ENCODE measurements at regions not wholly inside any gene's neighbourhood (a gene's known extent, or its start where the extent isn't known, plus 50 kb on each side); places are given as distances from the start of the nearest gene placed in this dataset.

- TF ChIP-seq SIN3A (IDR thresholded peaks at IDR 0.05; ENCODE audit: borderline replicate concordance, insufficient read depth, low read length) (no peak), FOXP2 (optimal IDR thresholded peaks at IDR 0.05; ENCODE audit: borderline replicate concordance, extremely low read depth, extremely low read length, insufficient read depth) (no peak), TAF1 (IDR thresholded peaks at IDR 0.05; ENCODE audit: borderline replicate concordance, insufficient read depth, low read length) (no peak), REST (IDR thresholded peaks at IDR 0.05; ENCODE audit: insufficient read depth in 1 of 2, low read depth in 2 of 2, low read length in 2 of 2) (no peak), POLR2AphosphoS5 (IDR thresholded peaks at IDR 0.05; ENCODE audit: low read depth, low read length) (no peak)
These were observed 358.3 kb downstream of the ZNF521 start for GRCh38 chr18:24993628-24994027.

GRCh38 chr18:24995056-24995455 lies 356.9 kb downstream of the ZNF521 start:
- TF ChIP-seq POLR2AphosphoS5 (IDR thresholded peaks at IDR 0.05; ENCODE audit: low read depth, low read length) = no peak
- TF ChIP-seq FOXP2 (optimal IDR thresholded peaks at IDR 0.05; ENCODE audit: borderline replicate concordance, extremely low read depth, extremely low read length, insufficient read depth) = no peak
- no peak for TF ChIP-seq SIN3A (IDR thresholded peaks at IDR 0.05; ENCODE audit: borderline replicate concordance, insufficient read depth, low read length)
- no peak for TF ChIP-seq TAF1 (IDR thresholded peaks at IDR 0.05; ENCODE audit: borderline replicate concordance, insufficient read depth, low read length)
- no peak for TF ChIP-seq REST (IDR thresholded peaks at IDR 0.05; ENCODE audit: insufficient read depth in 1 of 2, low read depth in 2 of 2, low read length in 2 of 2)

- no peak for TF ChIP-seq TAF1 (IDR thresholded peaks at IDR 0.05; ENCODE audit: borderline replicate concordance, insufficient read depth, low read length)
- TF ChIP-seq REST (IDR thresholded peaks at IDR 0.05; ENCODE audit: insufficient read depth in 1 of 2, low read depth in 2 of 2, low read length in 2 of 2) = no peak
- TF ChIP-seq SIN3A (IDR thresholded peaks at IDR 0.05; ENCODE audit: borderline replicate concordance, insufficient read depth, low read length) = no peak
- TF ChIP-seq POLR2AphosphoS5 (IDR thresholded peaks at IDR 0.05; ENCODE audit: low read depth, low read length) = no peak
- no peak for TF ChIP-seq FOXP2 (optimal IDR thresholded peaks at IDR 0.05; ENCODE audit: borderline replicate concordance, extremely low read depth, extremely low read length, insufficient read depth)
These were observed 356.2 kb downstream of the ZNF521 start for GRCh38 chr18:24995755-24996154.

- no peak for TF ChIP-seq SIN3A (IDR thresholded peaks at IDR 0.05; ENCODE audit: borderline replicate concordance, insufficient read depth, low read length)
- no peak for TF ChIP-seq REST (IDR thresholded peaks at IDR 0.05; ENCODE audit: insufficient read depth in 1 of 2, low read depth in 2 of 2, low read length in 2 of 2)
- no peak for TF ChIP-seq FOXP2 (optimal IDR thresholded peaks at IDR 0.05; ENCODE audit: borderline replicate concordance, extremely low read depth, extremely low read length, insufficient read depth)
- TF ChIP-seq TAF1 (IDR thresholded peaks at IDR 0.05; ENCODE audit: borderline replicate concordance, insufficient read depth, low read length) = no peak
These were observed 352.2 kb downstream of the ZNF521 start for GRCh38 chr18:24999650-25000267.

GRCh38 chr18:25001803-25002202 lies 350.2 kb downstream of the ZNF521 start:
- TF ChIP-seq REST (IDR thresholded peaks at IDR 0.05; ENCODE audit: insufficient read depth in 1 of 2, low read depth in 2 of 2, low read length in 2 of 2) (no peak), POLR2AphosphoS5 (IDR thresholded peaks at IDR 0.05; ENCODE audit: low read depth, low read length) (no peak), SIN3A (IDR thresholded peaks at IDR 0.05; ENCODE audit: borderline replicate concordance, insufficient read depth, low read length) (no peak), TAF1 (IDR thresholded peaks at IDR 0.05; ENCODE audit: borderline replicate concordance, insufficient read depth, low read length) (no peak), FOXP2 (optimal IDR thresholded peaks at IDR 0.05; ENCODE audit: borderline replicate concordance, extremely low read depth, extremely low read length, insufficient read depth) (no peak)
